CD4-positive, CD25-positive, alpha-beta regulatory T cell (primary cell): ENCODE measurements at regions not wholly inside any gene's neighbourhood (a gene's known extent, or its start where the extent isn't known, plus 50 kb on each side); places are given as distances from the start of the nearest gene placed in this dataset.

ENCODE experiments used
- ATAC-seq, 2 donors: fragments of 150-1000 bp; cut with Tn5 transposase; one replicate each; pipeline ENCODE4 v1.10.0; 2021; ENCODE audit warnings: low read depth in 2 of 2, moderate number of reproducible peaks in 2 of 2, moderate library complexity in 1 of 2
- DNase-seq, 3 donors: peaks; one replicate each; pipeline versions ENCODE4 v3.0.0 to v3.0.0-alpha.2; 2012 to 2022; ENCODE audit warnings: mixed read lengths in 1 of 3
- H3K27ac ChIP-seq: one replicate; pipeline ENCODE4 v1.7.0; 2013; ENCODE audit warnings: mild to moderate bottlenecking, low read length; ENCODE audit not compliant: insufficient read depth, poor library complexity, severe bottlenecking
- H3K27me3 ChIP-seq: one replicate; pipeline ENCODE4 v1.7.0; 2013; ENCODE audit warnings: low read length; ENCODE audit not compliant: control insufficient read depth, insufficient read depth
- H3K36me3 ChIP-seq: one replicate; pipeline ENCODE4 v1.7.0; 2013; ENCODE audit warnings: mild to moderate bottlenecking, low read length, moderate library complexity; ENCODE audit not compliant: control insufficient read depth, insufficient read depth
- H3K4me1 ChIP-seq: 2 replicates; pipeline ENCODE4 v1.7.0; 2013; ENCODE audit warnings: mild to moderate bottlenecking, low read length; ENCODE audit not compliant: insufficient read depth, control insufficient read depth, poor library complexity, severe bottlenecking
- H3K4me3 ChIP-seq: one replicate; pipeline ENCODE4 v1.7.0; 2013; ENCODE audit warnings: low read depth, mild to moderate bottlenecking, low read length, moderate library complexity
- H3K9me3 ChIP-seq, 2 experiments: 1 replicate in 1 of 2; 2 replicates in 1 of 2; pipeline ENCODE4 v1.7.0; 2013; ENCODE audit warnings: low read length in 2 of 2, mild to moderate bottlenecking in 1 of 2, moderate library complexity in 1 of 2; ENCODE audit not compliant: control insufficient read depth in 2 of 2
- H3K27ac Mint-ChIP-seq, 3 donors: one replicate each; pipeline ENCODE4 v1.8.0; 2020 to 2022; ENCODE audit warnings: mild to moderate bottlenecking in 3 of 3, mixed read lengths in 3 of 3, moderate library complexity in 2 of 3
- H3K27me3 Mint-ChIP-seq: one replicate; pipeline ENCODE4 v1.8.0; 2022; ENCODE audit warnings: mild to moderate bottlenecking, mixed read lengths
- H3K36me3 Mint-ChIP-seq: one replicate; pipeline ENCODE4 v1.8.0; 2020; ENCODE audit warnings: mixed read lengths
- H3K4me1 Mint-ChIP-seq, 4 donors: one replicate each; pipeline ENCODE4 v1.8.0; 2020 to 2022; ENCODE audit warnings: mixed read lengths in 4 of 4, mild to moderate bottlenecking in 1 of 4
- H3K4me3 Mint-ChIP-seq, 4 donors: one replicate each; pipeline ENCODE4 v1.8.0; 2020 to 2022; ENCODE audit warnings: mild to moderate bottlenecking in 4 of 4, mixed read lengths in 4 of 4, moderate library complexity in 3 of 4
- H3K9me3 Mint-ChIP-seq, 7 donors: one replicate each; pipeline ENCODE4 v1.8.0; 2020 to 2022; ENCODE audit warnings: mixed read lengths in 7 of 7, mild to moderate bottlenecking in 3 of 7, moderate library complexity in 2 of 7

- H3K4me1 ChIP-seq: no peaks in the 10 kb centered on the region
- no peaks in the 10 kb centered on the region for H3K36me3 Mint-ChIP-seq
- H3K4me1 Mint-ChIP-seq: no peaks in the 10 kb centered on the region
These were observed 206.3 kb downstream of the THBS2 start for GRCh38 chr6:169047345-169047744.

DNA sequence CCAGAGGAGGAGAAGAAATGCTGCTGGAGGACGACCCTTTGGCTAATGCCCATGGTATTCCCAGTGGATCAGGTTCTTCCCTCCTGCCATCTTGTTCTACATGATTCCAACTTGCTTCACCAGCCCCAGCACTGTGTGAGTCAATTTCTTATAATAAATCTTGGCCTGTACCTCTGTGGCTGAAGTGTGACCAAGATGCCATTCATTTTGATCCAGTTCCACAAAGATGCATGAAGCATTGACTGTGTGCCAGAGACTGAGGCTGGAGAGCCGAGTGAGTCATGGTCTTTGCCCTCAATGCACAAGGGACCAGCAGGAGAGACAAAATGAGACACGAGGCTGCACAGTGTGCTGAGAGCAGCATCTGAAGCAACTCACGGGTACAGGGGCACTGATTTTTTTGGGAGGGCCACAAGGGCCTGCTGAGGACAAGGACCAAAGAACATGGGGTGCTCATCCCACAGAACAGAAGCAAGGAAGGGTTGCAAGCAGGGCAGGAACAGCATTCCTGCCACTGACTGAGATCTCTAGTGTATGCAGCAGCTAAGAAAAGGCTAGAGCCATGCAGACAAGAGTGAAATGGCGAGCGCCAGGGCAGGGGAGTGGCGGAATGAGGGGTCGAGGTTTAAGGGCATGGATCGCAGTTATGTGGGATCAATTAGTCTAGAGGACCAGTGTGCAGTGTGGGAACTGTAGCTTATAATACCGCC is 207.0 kb downstream of the THBS2 start:
- Mint-ChIP-seq H3K4me1 (no peaks in the 10 kb centered on the region), H3K4me3 (no peak overlapping the region), H3K36me3 (no peaks in the 10 kb centered on the region), H3K27ac (no peak overlapping the region), H3K9me3 (peaks cover 0 to 1% (median 0%) of the 10 kb centered on the region in 7 donors), H3K27me3 (no peaks in the 10 kb centered on the region)
- DNase-seq (no peak), ATAC-seq (no peak)
- Histone ChIP-seq H3K4me1 (no peaks in the 10 kb centered on the region), H3K4me3 (no peak overlapping the region), H3K27me3 (no peaks in the 10 kb centered on the region), H3K27ac (no peak overlapping the region), H3K36me3 (no peaks in the 10 kb centered on the region), H3K9me3 (no peaks in the 10 kb centered on the region)

More at GRCh38 chr6:169047345-169047744, 206.3 kb downstream of the THBS2 start:
- H3K27ac Mint-ChIP-seq: no peak overlapping the region
- DNase-seq (no peak), ATAC-seq (no peak)
- Histone ChIP-seq H3K4me3 (no peak overlapping the region), H3K9me3 (no peaks in the 10 kb centered on the region), H3K36me3 (no peaks in the 10 kb centered on the region), H3K27me3 (no peaks in the 10 kb centered on the region), H3K27ac (no peak overlapping the region)
- H3K27me3 Mint-ChIP-seq: peaks cover 3% of the 10 kb centered on the region
- no peak overlapping the region for H3K4me3 Mint-ChIP-seq
- H3K9me3 Mint-ChIP-seq: peaks cover 0 to 2% (median 0%) of the 10 kb centered on the region in 7 donors

GRCh38 chr6:169046021-169046420 is 207.6 kb downstream of the THBS2 start:
- Mint-ChIP-seq H3K9me3 (peaks cover 0 to 1% (median 0%) of the 10 kb centered on the region in 7 donors), H3K4me1 (no peaks in the 10 kb centered on the region), H3K4me3 (no peak overlapping the region), H3K27me3 (no peaks in the 10 kb centered on the region), H3K27ac (no peak overlapping the region), H3K36me3 (no peaks in the 10 kb centered on the region)
- Histone ChIP-seq H3K27ac (no peak overlapping the region), H3K4me3 (no peak overlapping the region), H3K4me1 (no peaks in the 10 kb centered on the region), H3K27me3 (no peaks in the 10 kb centered on the region), H3K36me3 (no peaks in the 10 kb centered on the region), H3K9me3 (no peaks in the 10 kb centered on the region)
- no peak for ATAC-seq
- no peak for DNase-seq

DNA sequence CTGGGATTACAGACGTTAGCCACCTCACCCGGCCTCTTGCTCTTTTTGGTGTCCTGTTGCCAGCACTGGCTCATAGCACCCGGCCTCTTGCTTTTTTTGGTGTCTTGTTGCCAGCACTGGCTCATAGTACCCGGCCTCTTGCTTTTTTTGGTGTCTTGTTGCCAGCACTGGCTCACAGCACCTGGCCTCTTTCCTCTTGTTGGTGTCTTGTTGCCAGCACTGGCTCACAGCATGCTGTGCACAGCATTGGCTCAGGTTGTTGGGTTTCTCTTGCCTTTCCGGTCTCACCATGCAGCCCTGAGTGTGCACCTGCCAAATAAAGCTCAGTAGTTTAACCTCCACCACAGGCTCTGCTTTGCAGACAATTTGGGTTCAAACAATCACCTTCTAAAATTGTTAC is 208.2 kb downstream of the THBS2 start:
- H3K4me3 ChIP-seq: no peak overlapping the region
- no peak for ATAC-seq
- H3K27me3 Mint-ChIP-seq: no peaks in the 10 kb centered on the region
- no peaks in the 10 kb centered on the region for H3K4me1 ChIP-seq
- H3K4me3 Mint-ChIP-seq: no peak overlapping the region
- H3K36me3 ChIP-seq: no peaks in the 10 kb centered on the region
- H3K9me3 ChIP-seq: no peaks in the 10 kb centered on the region
- H3K27ac ChIP-seq: no peak overlapping the region
- H3K27me3 ChIP-seq: no peaks in the 10 kb centered on the region
- H3K27ac Mint-ChIP-seq: peak overlapping the region in 1 of 3 donors; percentile 40
- H3K9me3 Mint-ChIP-seq: peaks cover 0 to 1% (median 0%) of the 10 kb centered on the region in 7 donors
- H3K36me3 Mint-ChIP-seq: no peaks in the 10 kb centered on the region
- H3K4me1 Mint-ChIP-seq: no peaks in the 10 kb centered on the region
- no peak for DNase-seq

- Mint-ChIP-seq H3K4me1 (no peaks in the 10 kb centered on the region), H3K27ac (peak overlapping the region in 1 of 3 donors; percentile 40), H3K9me3 (peaks cover 0 to 1% (median 0%) of the 10 kb centered on the region in 7 donors), H3K36me3 (no peaks in the 10 kb centered on the region), H3K27me3 (peaks cover 4% of the 10 kb centered on the region), H3K4me3 (no peak overlapping the region)
- Histone ChIP-seq H3K27ac (no peak overlapping the region), H3K27me3 (no peaks in the 10 kb centered on the region), H3K9me3 (no peaks in the 10 kb centered on the region), H3K4me1 (no peaks in the 10 kb centered on the region), H3K36me3 (no peaks in the 10 kb centered on the region), H3K4me3 (no peak overlapping the region)
- no peak for DNase-seq
- no peak for ATAC-seq
These were observed 209.0 kb downstream of the THBS2 start for GRCh38 chr6:169044381-169045230.

GRCh38 chr6:169042061-169042460 is 211.6 kb downstream of the THBS2 start:
- Mint-ChIP-seq H3K27me3 (peaks cover 4% of the 10 kb centered on the region), H3K4me1 (no peaks in the 10 kb centered on the region), H3K36me3 (no peaks in the 10 kb centered on the region), H3K4me3 (no peak overlapping the region), H3K27ac (no peak overlapping the region), H3K9me3 (peaks cover 0 to 14% (median 3%) of the 10 kb centered on the region in 7 donors)
- Histone ChIP-seq H3K4me3 (no peak overlapping the region), H3K36me3 (no peaks in the 10 kb centered on the region), H3K27ac (no peak overlapping the region), H3K9me3 (no peaks in the 10 kb centered on the region), H3K4me1 (no peaks in the 10 kb centered on the region), H3K27me3 (no peaks in the 10 kb centered on the region)
- DNase-seq: no peak
- ATAC-seq: no peak

DNA sequence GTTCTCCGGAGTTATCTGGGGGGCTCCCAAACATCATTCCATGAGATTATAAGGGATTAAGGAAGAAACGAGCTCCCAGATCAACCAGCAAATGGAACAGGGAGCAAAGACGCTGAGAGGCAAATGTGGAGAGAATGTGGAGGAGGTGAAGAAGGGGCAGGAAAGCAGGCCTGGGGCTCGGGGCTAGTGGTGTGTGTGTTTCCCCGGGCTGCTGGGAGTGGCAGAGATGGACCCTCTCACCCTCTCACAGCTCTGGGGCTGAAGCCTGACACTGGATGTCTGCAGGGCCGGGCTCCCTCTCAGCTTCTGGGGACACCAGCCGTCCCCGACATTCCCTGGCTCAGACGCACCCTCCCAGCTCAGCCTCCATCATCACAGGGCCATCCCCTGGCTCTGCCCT is 212.6 kb downstream of the THBS2 start:
- H3K27me3 Mint-ChIP-seq: peaks cover 4% of the 10 kb centered on the region
- H3K4me3 Mint-ChIP-seq: no peak overlapping the region
- Histone ChIP-seq H3K27ac (no peak overlapping the region), H3K36me3 (no peaks in the 10 kb centered on the region), H3K4me3 (no peak overlapping the region), H3K9me3 (no peaks in the 10 kb centered on the region), H3K4me1 (no peaks in the 10 kb centered on the region), H3K27me3 (no peaks in the 10 kb centered on the region)
- ATAC-seq (no peak), DNase-seq (no peak)
- H3K9me3 Mint-ChIP-seq: peaks cover 0 to 14% (median 3%) of the 10 kb centered on the region in 7 donors
- H3K27ac Mint-ChIP-seq: no peak overlapping the region
- no peaks in the 10 kb centered on the region for H3K4me1 Mint-ChIP-seq
- no peaks in the 10 kb centered on the region for H3K36me3 Mint-ChIP-seq
